WTC11 (cell line): ENCODE measurements at regions not wholly inside any gene's neighbourhood (a gene's known extent, or its start where the extent isn't known, plus 50 kb on each side); places are given as distances from the start of the nearest gene placed in this dataset.

ENCODE experiments used
- ATAC-seq: fragments of 200-7000 bp; cut with Tn5 transposase; 2 replicates; pipeline ENCODE4 v1.10.0; 2021; ENCODE audit warnings: mild to moderate bottlenecking, moderate library complexity
- CTCF ChIA-PET: fragments of 300-600 bp; sonication (Branson Sonifier 250); formaldehyde crosslinking; loops from one replicate; lab custom pipeline; 2021; ENCODE audit warnings: antibody characterized with exemption; lab: Charles Lee
- POLR2A ChIA-PET: fragments of 350-600 bp; sonication (Branson Sonifier 250); formaldehyde crosslinking; loops from one replicate; lab custom pipeline; 2021; ENCODE audit warnings: antibody characterized with exemption; lab: Charles Lee
- DNase-seq: peaks from one replicate; pipeline ENCODE4 v3.0.0; 2021; ENCODE audit warnings: low spot score
- H3K27ac Mint-ChIP-seq: 2 replicates; pipeline ENCODE4 v1.8.0; 2021; ENCODE audit warnings: mixed read lengths
- H3K27me3 Mint-ChIP-seq: 2 replicates; pipeline ENCODE4 v1.8.0; 2021; ENCODE audit warnings: low read depth, mild to moderate bottlenecking, moderate library complexity, mixed read lengths
- H3K36me3 Mint-ChIP-seq: 2 replicates; pipeline ENCODE4 v1.8.0; 2021; ENCODE audit warnings: mixed read lengths
- H3K4me1 Mint-ChIP-seq: 2 replicates; pipeline ENCODE4 v1.8.0; 2022; ENCODE audit warnings: mixed read lengths
- H3K4me3 Mint-ChIP-seq: 2 replicates; pipeline ENCODE4 v1.8.0; 2021; ENCODE audit warnings: mild to moderate bottlenecking, moderate library complexity, mixed read lengths
- H3K9me3 Mint-ChIP-seq: 2 replicates; pipeline ENCODE4 v1.8.0; 2021; ENCODE audit warnings: mixed read lengths
- AR ChIP-seq: fragments of 250-450 bp; sonication (Bioruptor Pico); IDR thresholded peaks from 2 replicates; pipeline ENCODE4 v1.9.0; 2021; ENCODE audit warnings: mild to moderate bottlenecking
- ATF3 ChIP-seq: sonication (generic); formaldehyde crosslinking; conservative IDR thresholded peaks from 2 replicates; pipeline ENCODE4 v1.8.1; 2022; ENCODE audit warnings: mild to moderate bottlenecking, missing genetic modification reagents
- CBFB ChIP-seq: sonication (generic); formaldehyde crosslinking; IDR thresholded peaks from 2 replicates; pipeline ENCODE4 v1.8.1; 2022; ENCODE audit warnings: mild to moderate bottlenecking, low read depth, missing genetic modification reagents
- CREM ChIP-seq: sonication (generic); formaldehyde crosslinking; IDR thresholded peaks from 2 replicates; pipeline ENCODE4 v1.8.1; 2022; ENCODE audit warnings: mild to moderate bottlenecking, missing genetic modification reagents, moderate library complexity
- CTCF ChIP-seq: fragments of 200-600 bp; IDR thresholded peaks from 2 replicates; pipeline ENCODE4 v1.8.0; 2022; ENCODE audit warnings: antibody characterized with exemption
- ELF4 ChIP-seq: sonication (generic); formaldehyde crosslinking; IDR thresholded peaks from 2 replicates; pipeline ENCODE4 v1.8.1; 2022; ENCODE audit warnings: low read depth, mild to moderate bottlenecking, moderate library complexity, missing genetic modification reagents
- EMX1 ChIP-seq: fragments of 250-450 bp; sonication (Bioruptor Pico); IDR thresholded peaks from 2 replicates; pipeline ENCODE4 v1.8.0; 2021; ENCODE audit warnings: mild to moderate bottlenecking
- ETV6 ChIP-seq: sonication (generic); formaldehyde crosslinking; IDR thresholded peaks from 2 replicates; pipeline ENCODE4 v1.8.1; 2022; ENCODE audit warnings: mild to moderate bottlenecking, missing genetic modification reagents
- NFATC4 ChIP-seq: fragments of 250-450 bp; sonication (Bioruptor Pico); IDR thresholded peaks from 2 replicates; pipeline ENCODE4 v1.9.0; 2021; ENCODE audit warnings: mild to moderate bottlenecking
- TCF7 ChIP-seq: sonication (generic); formaldehyde crosslinking; IDR thresholded peaks from 2 replicates; pipeline ENCODE4 v1.8.0; 2022; ENCODE audit warnings: mild to moderate bottlenecking, low read depth, missing genetic modification reagents, moderate library complexity
- ZNF219 ChIP-seq: sonication (generic); formaldehyde crosslinking; IDR thresholded peaks from 2 replicates; pipeline ENCODE4 v1.8.0; 2023; ENCODE audit warnings: missing genetic modification reagents, mild to moderate bottlenecking, borderline replicate concordance
- ZNF232 ChIP-seq: sonication (generic); formaldehyde crosslinking; IDR thresholded peaks from 2 replicates; pipeline ENCODE4 v1.8.0; 2022; ENCODE audit warnings: mild to moderate bottlenecking, missing genetic modification reagents
- ZNF423 ChIP-seq: fragments of 250-450 bp; sonication (Bioruptor Pico); IDR thresholded peaks from 2 replicates; pipeline ENCODE4 v2.1.2; 2022; ENCODE audit warnings: mild to moderate bottlenecking, moderate library complexity
- ZNF512 ChIP-seq: sonication (generic); formaldehyde crosslinking; IDR thresholded peaks from 2 replicates; pipeline ENCODE4 v1.8.1; 2022; ENCODE audit warnings: missing genetic modification reagents, borderline replicate concordance
- TF ChIP-seq, protein P1 (sequence below): fragments of 250-450 bp; sonication (Bioruptor Pico); IDR thresholded peaks from 2 replicates; pipeline ENCODE4 v1.9.0; 2021; ENCODE audit warnings: moderate library complexity, mild to moderate bottlenecking, inconsistent platforms, borderline replicate concordance
- TF ChIP-seq, protein P2 (sequence below): sonication (generic); formaldehyde crosslinking; IDR thresholded peaks from 2 replicates; pipeline ENCODE4 v1.8.1; 2022; ENCODE audit warnings: low read depth, mild to moderate bottlenecking, moderate library complexity, missing genetic modification reagents, borderline replicate concordance
- TF ChIP-seq, protein P3 (sequence below): sonication (generic); formaldehyde crosslinking; IDR thresholded peaks from 2 replicates; pipeline ENCODE4 v1.8.1; 2023; ENCODE audit warnings: mild to moderate bottlenecking, missing genetic modification reagents
- TF ChIP-seq, protein P4 (sequence below): sonication (generic); formaldehyde crosslinking; IDR thresholded peaks from 2 replicates; pipeline ENCODE4 v1.8.0; 2022; ENCODE audit warnings: mild to moderate bottlenecking, missing genetic modification reagents

DNA sequence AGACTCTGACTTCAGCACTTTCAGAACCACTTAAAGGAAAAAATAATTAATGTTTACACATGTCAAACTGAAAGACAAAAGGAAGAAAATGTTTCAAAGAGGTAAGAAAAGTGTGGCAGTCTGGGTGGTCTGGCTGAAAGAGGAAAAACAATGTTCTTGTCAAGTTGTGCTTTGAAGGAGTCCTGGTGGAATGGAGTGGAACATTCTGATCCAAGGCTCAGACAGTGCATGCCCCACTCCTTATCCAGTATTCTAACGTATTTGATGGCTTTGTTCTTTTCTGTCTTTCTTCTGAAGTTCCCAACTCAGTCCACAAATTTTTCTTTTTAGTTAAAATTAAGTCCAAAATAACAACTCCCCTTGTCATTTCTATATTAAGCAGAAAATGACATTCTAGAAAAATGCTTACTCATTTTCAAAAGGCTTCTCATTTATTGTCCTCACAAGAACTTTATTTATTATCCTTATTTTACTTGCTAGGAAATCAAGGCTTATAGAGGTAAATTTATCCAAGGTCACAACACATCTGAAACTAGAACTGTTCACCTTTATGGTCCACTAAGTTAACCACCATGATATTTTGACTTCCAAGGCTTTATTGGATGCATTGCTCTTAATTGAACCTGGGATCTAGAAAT lies 121.7 kb upstream of the NAP1L1 start (continued):
- TF ChIP-seq CTCF (no peak), CREM (CRISPR knock-in tag) (no peak), ATF3 (CRISPR knock-in tag) (no peak), AR (no peak)

DNA sequence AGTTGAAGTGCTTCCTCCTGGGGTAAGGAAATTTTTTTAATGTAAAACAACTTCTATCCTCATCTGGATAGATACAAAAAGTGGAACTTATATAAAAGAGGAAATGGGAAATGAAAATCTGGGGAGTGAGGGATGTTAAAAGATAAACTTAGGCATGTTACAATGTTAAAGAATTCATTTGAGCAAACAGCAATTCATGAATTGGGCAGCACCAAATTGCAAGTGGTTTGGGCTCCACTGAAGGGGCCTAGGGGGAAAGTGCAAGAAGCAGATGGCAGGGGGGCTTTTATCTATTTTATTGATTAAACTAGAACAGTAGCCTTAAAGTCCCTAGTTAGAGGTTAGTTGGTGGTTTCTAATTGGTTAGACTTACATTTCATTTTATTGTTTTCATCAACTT lies 118.1 kb upstream of the NAP1L1 start:
- no peak overlapping the region for H3K27ac Mint-ChIP-seq
- DNase-seq (no peak), ATAC-seq (no peak)
- H3K27me3 Mint-ChIP-seq: no peaks in the 10 kb centered on the region; the same call in 1 of the 2 replicates
- no peak for TF ChIP-seq NFATC4 (CRISPR knock-in tag)
- TF ChIP-seq EMX1 (CRISPR knock-in tag): no peak
- TF ChIP-seq TCF7 (CRISPR knock-in tag): no peak
- TF ChIP-seq, protein P1, sequence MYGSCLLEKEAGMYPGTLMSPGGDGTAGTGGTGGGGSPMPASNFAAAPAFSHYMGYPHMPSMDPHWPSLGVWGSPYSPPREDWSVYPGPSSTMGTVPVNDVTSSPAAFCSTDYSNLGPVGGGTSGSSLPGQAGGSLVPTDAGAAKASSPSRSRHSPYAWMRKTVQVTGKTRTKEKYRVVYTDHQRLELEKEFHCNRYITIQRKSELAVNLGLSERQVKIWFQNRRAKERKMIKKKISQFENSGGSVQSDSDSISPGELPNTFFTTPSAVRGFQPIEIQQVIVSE: no peak
- no peak for TF ChIP-seq ATF3 (CRISPR knock-in tag)
- no peak for TF ChIP-seq ETV6 (CRISPR knock-in tag)
- TF ChIP-seq ZNF219 (CRISPR knock-in tag): no peak
- TF ChIP-seq, protein P2, sequence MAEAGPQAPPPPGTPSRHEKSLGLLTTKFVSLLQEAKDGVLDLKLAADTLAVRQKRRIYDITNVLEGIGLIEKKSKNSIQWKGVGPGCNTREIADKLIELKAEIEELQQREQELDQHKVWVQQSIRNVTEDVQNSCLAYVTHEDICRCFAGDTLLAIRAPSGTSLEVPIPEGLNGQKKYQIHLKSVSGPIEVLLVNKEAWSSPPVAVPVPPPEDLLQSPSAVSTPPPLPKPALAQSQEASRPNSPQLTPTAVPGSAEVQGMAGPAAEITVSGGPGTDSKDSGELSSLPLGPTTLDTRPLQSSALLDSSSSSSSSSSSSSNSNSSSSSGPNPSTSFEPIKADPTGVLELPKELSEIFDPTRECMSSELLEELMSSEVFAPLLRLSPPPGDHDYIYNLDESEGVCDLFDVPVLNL: no peak
- TF ChIP-seq CBFB (CRISPR knock-in tag): no peak
- TF ChIP-seq ELF4 (CRISPR knock-in tag): no peak
- TF ChIP-seq ZNF423 (CRISPR knock-in tag): no peak
- no peak for TF ChIP-seq ZNF232 (CRISPR knock-in tag)
- TF ChIP-seq, protein P3, sequence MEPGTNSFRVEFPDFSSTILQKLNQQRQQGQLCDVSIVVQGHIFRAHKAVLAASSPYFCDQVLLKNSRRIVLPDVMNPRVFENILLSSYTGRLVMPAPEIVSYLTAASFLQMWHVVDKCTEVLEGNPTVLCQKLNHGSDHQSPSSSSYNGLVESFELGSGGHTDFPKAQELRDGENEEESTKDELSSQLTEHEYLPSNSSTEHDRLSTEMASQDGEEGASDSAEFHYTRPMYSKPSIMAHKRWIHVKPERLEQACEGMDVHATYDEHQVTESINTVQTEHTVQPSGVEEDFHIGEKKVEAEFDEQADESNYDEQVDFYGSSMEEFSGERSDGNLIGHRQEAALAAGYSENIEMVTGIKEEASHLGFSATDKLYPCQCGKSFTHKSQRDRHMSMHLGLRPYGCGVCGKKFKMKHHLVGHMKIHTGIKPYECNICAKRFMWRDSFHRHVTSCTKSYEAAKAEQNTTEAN (CRISPR knock-in tag): no peak
- no peak for TF ChIP-seq ZNF512
- TF ChIP-seq, protein P4, sequence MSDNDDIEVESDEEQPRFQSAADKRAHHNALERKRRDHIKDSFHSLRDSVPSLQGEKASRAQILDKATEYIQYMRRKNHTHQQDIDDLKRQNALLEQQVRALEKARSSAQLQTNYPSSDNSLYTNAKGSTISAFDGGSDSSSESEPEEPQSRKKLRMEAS (CRISPR knock-in tag): no peak
- peaks cover 67% of the 10 kb centered on the region for H3K9me3 Mint-ChIP-seq
- CTCF ChIA-PET: no interaction called here
- peaks cover 8% of the 10 kb centered on the region for H3K4me1 Mint-ChIP-seq
- POLR2A ChIA-PET: no interaction called here
- no peak overlapping the region for H3K4me3 Mint-ChIP-seq
- peaks cover 35% of the 10 kb centered on the region for H3K36me3 Mint-ChIP-seq
